Daoy (cell line): ENCODE measurements at regions not wholly inside any gene's neighbourhood (a gene's known extent, or its start where the extent isn't known, plus 50 kb on each side); places are given as distances from the start of the nearest gene placed in this dataset.

Experiments used
- DNase-seq: peaks from one replicate; pipeline ENCODE4 v3.0.0-alpha.2; 2015; ENCODE audit warnings: low read depth

DNA sequence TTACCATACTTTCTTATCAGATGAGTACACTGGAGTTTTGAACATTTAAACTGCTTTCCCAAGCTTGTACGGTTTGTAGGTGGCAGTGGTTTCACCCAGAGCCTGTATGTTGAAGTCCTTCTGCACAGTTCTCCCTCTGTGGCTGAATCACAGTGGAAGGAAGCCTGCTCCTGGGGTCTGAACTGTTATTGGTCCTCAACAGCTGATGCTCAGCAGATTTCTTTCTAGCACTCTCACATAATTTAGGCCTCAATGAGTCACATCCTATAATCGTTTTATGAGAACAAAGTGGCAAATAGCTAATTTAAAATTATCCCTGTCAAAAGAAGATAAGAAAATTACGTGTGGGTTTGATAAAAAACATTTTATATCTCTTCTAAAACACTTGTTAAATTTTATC, 229.7 kb downstream of the TLE4 start:
- peak; percentile 39 for DNase-seq

- no peak for DNase-seq
Observed at GRCh38 chr9:79800578-79800977, 228.8 kb downstream of the TLE4 start.

- DNase-seq, result peak; percentile 58
Observed at GRCh38 chr9:79799691-79800335, 228.0 kb downstream of the TLE4 start.

GRCh38 chr9:79798450-79798849, 226.7 kb downstream of the TLE4 start:
- no peak for DNase-seq

GRCh38 chr9:79796411-79796810, 224.6 kb downstream of the TLE4 start:
- DNase-seq, result no peak

DNA sequence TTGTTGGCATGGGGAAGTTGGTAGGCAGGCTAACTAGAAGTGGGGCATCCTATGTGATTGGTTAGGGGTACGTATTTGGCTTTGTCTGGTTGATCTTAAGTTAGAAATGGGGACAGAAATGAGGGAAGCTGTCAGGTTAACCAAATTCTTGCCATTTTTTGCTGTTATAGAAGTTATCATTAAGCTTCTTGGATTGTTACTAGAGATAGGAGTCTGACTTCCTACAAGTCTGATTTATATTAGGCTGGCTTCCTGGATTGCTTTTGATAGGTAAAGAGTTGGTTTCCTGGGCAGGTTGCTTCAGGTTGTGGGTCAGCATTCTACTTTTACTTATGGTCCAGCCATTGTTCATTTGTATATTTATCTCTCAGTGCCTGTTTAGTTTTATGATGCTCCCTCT, 216.9 kb downstream of the TLE4 start:
- DNase-seq, result no peak

DNA sequence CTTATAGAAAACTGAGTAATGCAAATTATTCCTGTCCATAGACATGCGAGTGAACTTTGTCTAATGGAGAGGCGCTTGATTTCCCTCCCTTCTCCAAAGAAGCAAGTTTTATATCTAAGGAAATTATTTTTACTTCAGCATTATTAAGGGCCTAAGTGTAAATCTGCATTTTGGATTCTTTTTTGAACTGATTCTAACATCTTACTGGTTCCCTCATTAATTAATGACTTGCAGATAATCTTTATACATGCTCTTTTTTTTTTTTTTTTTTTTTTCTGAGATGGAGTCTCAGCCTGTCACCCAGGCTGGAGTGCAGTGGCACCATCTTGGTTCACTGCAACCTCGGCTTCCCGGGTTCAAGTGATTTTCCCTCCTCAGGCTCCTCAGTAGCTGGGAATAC, 209.5 kb downstream of the TLE4 start:
- no peak for DNase-seq

- DNase-seq, result no peak
Observed at GRCh38 chr9:79780559-79780958, 208.8 kb downstream of the TLE4 start.

- no peak for DNase-seq
Observed at GRCh38 chr9:79779901-79780300, 208.1 kb downstream of the TLE4 start.

DNA sequence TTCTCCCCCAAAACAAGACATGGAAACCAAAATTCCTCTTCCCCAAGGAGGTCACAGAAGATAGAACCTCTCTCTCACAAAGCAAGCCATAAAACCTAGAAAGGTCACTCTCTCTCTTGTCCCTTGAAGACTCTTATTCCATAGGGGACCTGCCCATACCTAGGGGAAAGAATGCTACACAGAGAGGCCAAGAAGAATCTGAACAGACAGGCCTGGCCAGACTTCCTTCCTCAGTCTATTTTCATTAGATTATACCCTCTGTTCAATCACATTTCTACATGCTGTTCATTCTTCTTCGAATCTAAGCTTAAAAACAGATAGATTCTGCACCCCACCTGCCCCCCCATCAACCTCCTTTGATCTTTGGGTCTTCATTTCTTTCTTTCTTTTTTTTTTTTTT, 206.8 kb downstream of the TLE4 start:
- DNase-seq, result no peak

DNA sequence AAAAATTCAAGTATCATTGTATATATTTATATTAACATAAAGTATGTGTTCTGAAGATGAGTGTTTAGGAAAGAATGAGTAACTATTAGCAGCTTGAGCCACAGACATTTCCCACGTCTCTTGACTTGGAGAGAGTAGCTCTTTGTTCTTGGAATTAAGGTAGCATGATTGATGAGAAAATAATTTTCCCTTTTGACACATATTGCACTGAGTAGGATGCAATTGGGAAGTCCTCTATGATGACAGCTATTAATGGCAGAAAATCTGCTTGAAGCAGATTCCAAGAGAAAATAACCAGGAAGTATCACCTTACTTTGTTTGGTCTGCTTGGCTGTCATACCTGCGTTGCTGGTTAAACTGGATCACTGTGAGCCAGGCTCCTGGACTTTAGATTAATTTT, 204.8 kb downstream of the TLE4 start:
- DNase-seq, result no peak
